IMR-90 (cell line): ENCODE measurements at regions not wholly inside any gene's neighbourhood (a gene's known extent, or its start where the extent isn't known, plus 50 kb on each side); places are given as distances from the start of the nearest gene placed in this dataset.

Source experiments
- ATAC-seq: fragments of 200-7000 bp; cut with Tn5 transposase; 2 replicates; pipeline ENCODE4 v1.9.1; 2020; ENCODE audit warnings: low read depth, mild to moderate bottlenecking, moderate library complexity
- BruUV-seq: library from RNA; stranded (reverse); fragments of 400-500 nt; replicated peaks from 2 replicates; lab custom pipeline; 2021; lab: Mats Ljungman, UMichigan
- CTCF ChIA-PET: fragments of 300-600 bp; formaldehyde crosslinking; extraction: SDS; loops from one replicate; lab custom pipeline; 2021; ENCODE audit warnings: antibody characterized with exemption; lab: Yijun Ruan, JAX
- POLR2A ChIA-PET: fragments of 300-600 bp; sonication (Branson Sonifier 250); formaldehyde crosslinking; loops from one replicate; lab custom pipeline; 2022; ENCODE audit warnings: antibody characterized with exemption; ENCODE audit not compliant: unreplicated experiment; lab: Charles Lee
- DNase-seq: peaks from one replicate; pipeline ENCODE4 v3.0.0; 2013
- H2AFZ ChIP-seq: replicated peaks from 2 replicates; pipeline ENCODE3; 2013; ENCODE audit warnings: low read length, mild to moderate bottlenecking; ENCODE audit not compliant: poor library complexity
- H2AK5ac ChIP-seq: 2 replicates; pipeline ENCODE4 v1.6.1; 2013; ENCODE audit warnings: low read depth, low read length, inconsistent platforms
- H2AK9ac ChIP-seq: replicated peaks from 2 replicates; pipeline ENCODE3; 2013; ENCODE audit warnings: mild to moderate bottlenecking, low read depth, low read length, moderate library complexity; ENCODE audit not compliant: poor library complexity
- H2BK120ac ChIP-seq: 2 replicates; pipeline ENCODE4 v1.6.1; 2013; ENCODE audit warnings: low read depth, low read length, inconsistent platforms
- H2BK15ac ChIP-seq: 3 replicates; pipeline ENCODE4 v1.6.1; 2013; ENCODE audit warnings: low read depth, low read length, inconsistent platforms
- H2BK20ac ChIP-seq: 2 replicates; pipeline ENCODE4 v1.6.1; 2013; ENCODE audit warnings: low read depth, mild to moderate bottlenecking, inconsistent platforms, low read length, moderate library complexity
- H2BK5ac ChIP-seq: 2 replicates; pipeline ENCODE4 v1.6.1; 2013; ENCODE audit warnings: mild to moderate bottlenecking, low read depth, low read length, inconsistent platforms; ENCODE audit not compliant: poor library complexity, severe bottlenecking
- H3K14ac ChIP-seq: replicated peaks from 2 replicates; pipeline ENCODE4 v1.6.1; 2013; ENCODE audit warnings: low read depth, low read length, inconsistent platforms
- H3K18ac ChIP-seq: 2 replicates; pipeline ENCODE4 v1.6.1; 2013; ENCODE audit warnings: low read depth, low read length, control low read depth
- H3K23ac ChIP-seq: 2 replicates; pipeline ENCODE4 v1.6.1; 2013; ENCODE audit warnings: low read depth, low read length, inconsistent platforms
- H3K27ac ChIP-seq: 2 replicates; pipeline ENCODE4 v1.5.1; 2013; ENCODE audit warnings: mild to moderate bottlenecking, control low read depth, low read length; ENCODE audit not compliant: insufficient read depth
- H3K27me3 ChIP-seq: 2 replicates; pipeline ENCODE4 v1.6.1; 2013; ENCODE audit warnings: low read length; ENCODE audit not compliant: control insufficient read depth, insufficient read depth
- H3K36me3 ChIP-seq: 2 replicates; pipeline ENCODE4 v1.6.1; 2013; ENCODE audit warnings: low read length, mixed read lengths; ENCODE audit not compliant: control insufficient read depth, insufficient read depth
- H3K4ac ChIP-seq: 2 replicates; pipeline ENCODE4 v1.6.1; 2013; ENCODE audit warnings: low read depth, low read length, inconsistent platforms
- H3K4me1 ChIP-seq: 2 replicates; pipeline ENCODE4 v1.6.1; 2013; ENCODE audit warnings: low read length, mixed read lengths; ENCODE audit not compliant: control insufficient read depth, insufficient read depth
- H3K4me2 ChIP-seq: 2 replicates; pipeline ENCODE4 v1.6.1; 2013; ENCODE audit warnings: low read depth, mild to moderate bottlenecking, control low read depth, low read length, moderate library complexity
- H3K4me3 ChIP-seq: 2 replicates; pipeline ENCODE4 v1.5.1; 2013; ENCODE audit warnings: low read depth, mild to moderate bottlenecking, control low read depth, low read length, moderate library complexity; ENCODE audit not compliant: insufficient read depth
- H3K56ac ChIP-seq: 2 replicates; pipeline ENCODE4 v1.6.1; 2013; ENCODE audit warnings: low read length, inconsistent platforms; ENCODE audit not compliant: insufficient read depth; ENCODE audit errors: extremely low read depth
- H3K79me1 ChIP-seq, 2 experiments: 2 replicates each; pipeline ENCODE4 v1.6.1; 2013; ENCODE audit warnings: low read length in 2 of 2, inconsistent platforms in 1 of 2, low read depth in 1 of 2
- H3K9ac ChIP-seq: 2 replicates; pipeline ENCODE4 v1.6.1; 2013; ENCODE audit warnings: low read depth, low read length, control low read depth
- H3K9me1 ChIP-seq: 2 replicates; pipeline ENCODE4 v1.6.1; 2013; ENCODE audit warnings: low read length, inconsistent platforms; ENCODE audit not compliant: insufficient read depth
- H3K9me3 ChIP-seq: 2 replicates; pipeline ENCODE4 v1.6.1; 2013; ENCODE audit warnings: low read length; ENCODE audit not compliant: control insufficient read depth, insufficient read depth
- H4K20me1 ChIP-seq: 2 replicates; pipeline ENCODE4 v1.6.1; 2013; ENCODE audit warnings: low read length, inconsistent platforms; ENCODE audit not compliant: insufficient read depth
- H4K5ac ChIP-seq: 2 replicates; pipeline ENCODE4 v1.6.1; 2013; ENCODE audit warnings: mild to moderate bottlenecking, low read depth, low read length, control low read depth
- H4K8ac ChIP-seq, 2 experiments: 2 replicates each; pipeline ENCODE4 v1.6.1; 2013; ENCODE audit warnings: low read depth in 2 of 2, low read length in 2 of 2, control low read depth in 1 of 2, inconsistent platforms in 1 of 2
- H4K91ac ChIP-seq: 2 replicates; pipeline ENCODE4 v1.6.1; 2013; ENCODE audit warnings: low read depth, low read length, inconsistent platforms; ENCODE audit not compliant: insufficient read depth
- BHLHE40 ChIP-seq: fragments of 150-350 bp; IDR thresholded peaks from 2 replicates; pipeline ENCODE4 v1.6.1; 2016; ENCODE audit warnings: mild to moderate bottlenecking, low read depth, low read length
- CEBPB ChIP-seq: IDR thresholded peaks from 2 replicates; pipeline ENCODE4 v1.6.1; 2012; ENCODE audit warnings: low read depth, low read length, improper control_type of control experiment
- CHD1 ChIP-seq: IDR thresholded peaks from 2 replicates; pipeline ENCODE4 v1.6.1; 2012; ENCODE audit warnings: low read depth, low read length, improper control_type of control experiment
- CTCF ChIP-seq: conservative IDR thresholded peaks from 2 replicates; pipeline ENCODE4 v1.5.1; 2012; ENCODE audit warnings: mild to moderate bottlenecking, low read depth, low read length, improper control_type of control experiment
- FOS ChIP-seq: fragments of 150-350 bp; IDR thresholded peaks from 2 replicates; pipeline ENCODE4 v1.6.1; 2016; ENCODE audit warnings: low read depth, low read length
- MAFK ChIP-seq: IDR thresholded peaks from 2 replicates; pipeline ENCODE4 v1.6.1; 2012; ENCODE audit warnings: low read depth, low read length, improper control_type of control experiment
- MAZ ChIP-seq: IDR thresholded peaks from 2 replicates; pipeline ENCODE4 v1.6.1; 2012; ENCODE audit warnings: low read depth, mild to moderate bottlenecking, low read length, improper control_type of control experiment, moderate library complexity, borderline replicate concordance
- MXI1 ChIP-seq: IDR thresholded peaks from 2 replicates; pipeline ENCODE4 v1.6.1; 2012; ENCODE audit warnings: low read depth, mild to moderate bottlenecking, low read length, moderate library complexity, borderline replicate concordance
- NFE2L2 ChIP-seq: fragments of 150-350 bp; IDR thresholded peaks from 2 replicates; pipeline ENCODE4 v1.6.1; 2016; ENCODE audit warnings: low read depth, mild to moderate bottlenecking, low read length
- POLR2A ChIP-seq: IDR thresholded peaks from 2 replicates; pipeline ENCODE4 v1.6.1; 2012; ENCODE audit warnings: mild to moderate bottlenecking, low read depth, low read length
- RAD21 ChIP-seq: IDR thresholded peaks from 2 replicates; pipeline ENCODE4 v1.6.1; 2012; ENCODE audit warnings: low read length, improper control_type of control experiment
- RCOR1 ChIP-seq: IDR thresholded peaks from 2 replicates; pipeline ENCODE4 v1.6.1; 2012; ENCODE audit warnings: mild to moderate bottlenecking, low read length, improper control_type of control experiment; ENCODE audit not compliant: insufficient replicate concordance
- RFX5 ChIP-seq: IDR thresholded peaks from 2 replicates; pipeline ENCODE4 v1.8.0; 2012; ENCODE audit warnings: low read depth, mild to moderate bottlenecking, low read length, moderate library complexity
- SMC3 ChIP-seq: fragments of 150-350 bp; IDR thresholded peaks from 2 replicates; pipeline ENCODE4 v1.6.1; 2016; ENCODE audit warnings: low read depth, mild to moderate bottlenecking, antibody characterized with exemption, low read length, moderate library complexity
- USF2 ChIP-seq: fragments of 150-350 bp; IDR thresholded peaks from 2 replicates; pipeline ENCODE4 v1.6.1; 2017; ENCODE audit warnings: mild to moderate bottlenecking, antibody characterized with exemption, low read length, low read depth
- WGBS, 2 experiments: methylation state at CpG; one replicate each; pipeline versions ENCODE4 v1.1.5 to v1.1.7; 2013; ENCODE audit warnings: missing lambda C conversion rate in 2 of 2; ENCODE audit not compliant: insufficient read length in 1 of 2; ENCODE audit errors: extremely low coverage in 2 of 2; 5-methylcytosine and 5-hydroxymethylcytosine counted together
- dilution Hi-C: fragments of 300-500 bp; cut with HindIII; formaldehyde crosslinking; loops from one replicate; pipeline ENCODE4 v1.14.3; 2018; ENCODE audit warnings: low sequenced_read_pairs; ENCODE audit not compliant: unreplicated experiment
- in situ Hi-C: fragments of 300-500 bp; cut with MboI; formaldehyde crosslinking; loops from 3 replicates; pipeline ENCODE4 v1.14.3; 2019; ENCODE audit warnings: low sequenced_read_pairs, inconsistent platforms, mixed read lengths
- intact Hi-C: fragments of 100-400 bp; cut with micrococcal nuclease; formaldehyde crosslinking; loops from 2 replicates; pipeline ENCODE4 v1.10.0; 2022
- TF ChIP-seq, protein P1 (sequence below): fragments of 150-350 bp; IDR thresholded peaks from 2 replicates; pipeline ENCODE4 v1.6.1; 2016; ENCODE audit warnings: low read depth, mild to moderate bottlenecking, low read length, moderate library complexity, borderline replicate concordance

- TF ChIP-seq, protein P1, sequence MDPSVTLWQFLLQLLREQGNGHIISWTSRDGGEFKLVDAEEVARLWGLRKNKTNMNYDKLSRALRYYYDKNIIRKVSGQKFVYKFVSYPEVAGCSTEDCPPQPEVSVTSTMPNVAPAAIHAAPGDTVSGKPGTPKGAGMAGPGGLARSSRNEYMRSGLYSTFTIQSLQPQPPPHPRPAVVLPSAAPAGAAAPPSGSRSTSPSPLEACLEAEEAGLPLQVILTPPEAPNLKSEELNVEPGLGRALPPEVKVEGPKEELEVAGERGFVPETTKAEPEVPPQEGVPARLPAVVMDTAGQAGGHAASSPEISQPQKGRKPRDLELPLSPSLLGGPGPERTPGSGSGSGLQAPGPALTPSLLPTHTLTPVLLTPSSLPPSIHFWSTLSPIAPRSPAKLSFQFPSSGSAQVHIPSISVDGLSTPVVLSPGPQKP, result no peak
- TF ChIP-seq SMC3 (no peak), POLR2A (no peak), CTCF (no peak), RAD21 (no peak), RCOR1 (no peak), FOS (no peak), NFE2L2 (no peak), MXI1 (no peak), USF2 (no peak), RFX5 (no peak), CEBPB (no peak), MAZ (no peak), CHD1 (no peak), BHLHE40 (no peak), MAFK (no peak)
- 70% methylated on average over 3 of the region's 4 CpGs; no CpG with 5 or more reads in 1 of the 2 experiments for WGBS, 2 experiments
- CTCF ChIA-PET, result interaction anchor here (0.6 kb wide), 1 partner anchor 23 kb away, joined by 4 read pairs; no protein-coding TSS in a partner anchor
- Histone ChIP-seq H3K9ac (no peak overlapping the region), H4K91ac (no peak overlapping the region), H3K18ac (no peak overlapping the region), H4K20me1 (no peaks in the 10 kb centered on the region), H2BK120ac (no peak overlapping the region), H3K79me1 (no peaks in the 10 kb centered on the region), H2BK20ac (no peak overlapping the region), H3K56ac (no peak overlapping the region), H2AK5ac (no peak overlapping the region), H3K4me2 (no peak overlapping the region), H2BK5ac (no peak overlapping the region), H2BK15ac (no peak overlapping the region), H3K4ac (no peak overlapping the region), H4K8ac (no peak overlapping the region), H3K9me1 (no peaks in the 10 kb centered on the region), H3K36me3 (no peaks in the 10 kb centered on the region), H3K27ac (no peak overlapping the region), H4K5ac (no peak overlapping the region), H2AFZ (no peak overlapping the region), H3K14ac (no peak overlapping the region), H2AK9ac (no peak overlapping the region), H3K23ac (no peak overlapping the region), H3K4me3 (no peak overlapping the region), H3K27me3 (no peaks in the 10 kb centered on the region), H3K9me3 (no peaks in the 10 kb centered on the region), H3K4me1 (no peaks in the 10 kb centered on the region)
- intact Hi-C loops (no loop called here), in situ Hi-C loops (no loop called here), dilution Hi-C loops (no loop called here)
- no TSS peak for BruUV-seq
- POLR2A ChIA-PET, result no interaction called here
- no peak for ATAC-seq
- no peak for DNase-seq
Measured at GRCh38 chr2:204395539-204395938, 149.7 kb upstream of the PARD3B start.
